ENCODE measurements at regions not wholly inside any gene's neighbourhood (a gene's known extent, or its start where the extent isn't known, plus 50 kb on each side); places are given as distances from the start of the nearest gene placed in this dataset.
"Not testable (repeated sequence)": the region's sequence is repeated elsewhere in the genome, so short reads cannot be mapped to it uniquely, and the experiment has no call there.

DNA sequence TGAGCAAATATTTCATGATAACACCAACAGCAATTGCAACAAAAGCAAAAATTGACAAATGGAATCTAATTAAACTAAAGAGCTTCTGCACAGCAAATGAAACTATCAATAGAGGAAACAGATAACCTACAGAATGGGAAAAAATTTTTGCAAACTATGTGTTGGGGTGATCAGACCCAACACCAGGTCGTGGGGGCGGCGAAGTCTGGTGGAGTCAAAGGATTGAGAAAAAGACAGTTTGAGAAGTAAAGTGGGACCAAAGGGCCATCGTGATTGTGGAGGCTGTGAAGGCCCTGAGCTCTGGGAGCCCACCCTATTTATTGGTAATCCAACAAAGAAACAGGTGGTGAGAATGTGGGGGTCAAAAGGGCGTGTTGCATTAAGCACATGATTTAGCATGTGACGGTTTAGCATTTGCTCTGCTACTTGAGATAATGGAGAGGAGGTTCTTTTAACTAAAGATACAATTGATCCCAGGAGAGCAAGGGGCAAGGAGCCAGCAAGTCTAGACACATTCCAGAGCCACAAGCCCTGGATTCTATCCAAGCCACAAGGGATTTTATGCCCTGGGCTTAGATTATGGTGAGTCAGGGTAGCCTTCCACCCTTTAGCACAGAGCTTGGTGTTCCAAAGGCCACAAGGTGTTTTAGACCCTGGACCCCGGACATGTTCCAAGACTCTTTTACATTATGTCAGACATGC is 65.5 kb upstream of the VLDLR start:
- TF ChIP-seq, protein P1, sequence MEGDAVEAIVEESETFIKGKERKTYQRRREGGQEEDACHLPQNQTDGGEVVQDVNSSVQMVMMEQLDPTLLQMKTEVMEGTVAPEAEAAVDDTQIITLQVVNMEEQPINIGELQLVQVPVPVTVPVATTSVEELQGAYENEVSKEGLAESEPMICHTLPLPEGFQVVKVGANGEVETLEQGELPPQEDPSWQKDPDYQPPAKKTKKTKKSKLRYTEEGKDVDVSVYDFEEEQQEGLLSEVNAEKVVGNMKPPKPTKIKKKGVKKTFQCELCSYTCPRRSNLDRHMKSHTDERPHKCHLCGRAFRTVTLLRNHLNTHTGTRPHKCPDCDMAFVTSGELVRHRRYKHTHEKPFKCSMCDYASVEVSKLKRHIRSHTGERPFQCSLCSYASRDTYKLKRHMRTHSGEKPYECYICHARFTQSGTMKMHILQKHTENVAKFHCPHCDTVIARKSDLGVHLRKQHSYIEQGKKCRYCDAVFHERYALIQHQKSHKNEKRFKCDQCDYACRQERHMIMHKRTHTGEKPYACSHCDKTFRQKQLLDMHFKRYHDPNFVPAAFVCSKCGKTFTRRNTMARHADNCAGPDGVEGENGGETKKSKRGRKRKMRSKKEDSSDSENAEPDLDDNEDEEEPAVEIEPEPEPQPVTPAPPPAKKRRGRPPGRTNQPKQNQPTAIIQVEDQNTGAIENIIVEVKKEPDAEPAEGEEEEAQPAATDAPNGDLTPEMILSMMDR (IDR thresholded peaks at IDR 0.05): not testable (repeated sequence)
- not testable (repeated sequence) for TF ChIP-seq ZFX (IDR thresholded peaks at IDR 0.05; ENCODE audit: borderline replicate concordance)

Data from 22Rv1 (cell line).